BLaER1 treated with 17β-estradiol and CSF1 and Interleukin-3, amounts not matched to agents 10 nM and 100 nM (cell line): ENCODE measurements at regions not wholly inside any gene's neighbourhood (a gene's known extent, or its start where the extent isn't known, plus 50 kb on each side); places are given as distances from the start of the nearest gene placed in this dataset.
A peak's percentile ranks its signal among the peaks of the same experiment; 100 is the strongest.
"Not testable (repeated sequence)": the region's sequence is repeated elsewhere in the genome, so short reads cannot be mapped to it uniquely, and the experiment has no call there.

Experiments used
- H3K27ac ChIP-seq, 11 experiments: shearing (Covaris generic); formaldehyde crosslinking; 2 replicates each; pipeline ENCODE4 v1.8.1; 2022
- H3K27me3 ChIP-seq, 11 experiments: shearing (Covaris generic); formaldehyde crosslinking; 2 replicates each; pipeline ENCODE4 v1.8.1; 2022
- H3K36me3 ChIP-seq, 11 experiments: shearing (Covaris generic); formaldehyde crosslinking; 2 replicates each; pipeline ENCODE4 v1.8.1; 2022
- H3K4me1 ChIP-seq, 10 experiments: shearing (Covaris generic); formaldehyde crosslinking; 2 replicates each; pipeline ENCODE4 v1.8.1; 2022
- H3K4me2 ChIP-seq, 11 experiments: shearing (Covaris generic); formaldehyde crosslinking; 2 replicates each; pipeline ENCODE4 v1.8.1; 2022
- H3K4me3 ChIP-seq, 10 experiments: shearing (Covaris generic); formaldehyde crosslinking; 2 replicates each; pipeline ENCODE4 v1.8.1; 2022
- H3K9ac ChIP-seq, 11 experiments: shearing (Covaris generic); formaldehyde crosslinking; 2 replicates each; pipeline ENCODE4 v1.8.1; 2022
- H3K9me3 ChIP-seq, 11 experiments: shearing (Covaris generic); formaldehyde crosslinking; replicated peaks in 1 of 11; 2 replicates each; pipeline ENCODE4 v1.8.1; 2022
- H4K20me1 ChIP-seq, 11 experiments: shearing (Covaris generic); formaldehyde crosslinking; 2 replicates each; pipeline ENCODE4 v1.8.1; 2022
- Cebpa-rat ChIP-seq, 11 experiments: shearing (Covaris generic); IDR thresholded peaks; 2 replicates each; pipeline ENCODE4 v1.8.1; 2022

DNA sequence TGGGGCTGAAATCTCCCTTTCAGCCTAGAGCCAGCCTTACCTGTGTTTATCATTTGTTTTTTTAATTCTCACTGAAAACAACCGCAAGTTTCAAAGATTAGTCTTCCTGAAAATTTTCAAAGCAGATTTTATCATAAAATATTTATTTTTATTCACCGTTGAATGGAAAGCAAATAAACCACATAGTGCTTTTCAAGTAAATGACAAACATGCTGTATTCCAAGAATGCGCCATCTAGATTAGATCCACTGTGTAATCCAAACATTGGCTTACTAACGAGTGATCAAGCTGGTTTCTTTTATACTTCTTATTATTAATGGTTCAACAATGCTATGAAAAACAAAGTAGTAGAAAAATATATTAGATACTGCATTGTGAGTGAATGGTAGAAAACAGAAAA, 1176.2 kb upstream of the IGFBP7 start:
- no peaks in the 10 kb centered on the region for H3K9me3 ChIP-seq
- no peak overlapping the region for H3K4me3 ChIP-seq
- no peak overlapping the region for H3K27ac ChIP-seq
- no peaks in the 10 kb centered on the region for H3K4me1 ChIP-seq
- no peak overlapping the region for H3K9ac ChIP-seq
- H3K27me3 ChIP-seq = no peaks in the 10 kb centered on the region
- H3K36me3 ChIP-seq = no peaks in the 10 kb centered on the region
- no peaks in the 10 kb centered on the region; a peak in 1 of 22 replicates for H4K20me1 ChIP-seq
- no peak for TF ChIP-seq Cebpa-rat (IDR thresholded peaks at IDR 0.05)
- no peak overlapping the region for H3K4me2 ChIP-seq

DNA sequence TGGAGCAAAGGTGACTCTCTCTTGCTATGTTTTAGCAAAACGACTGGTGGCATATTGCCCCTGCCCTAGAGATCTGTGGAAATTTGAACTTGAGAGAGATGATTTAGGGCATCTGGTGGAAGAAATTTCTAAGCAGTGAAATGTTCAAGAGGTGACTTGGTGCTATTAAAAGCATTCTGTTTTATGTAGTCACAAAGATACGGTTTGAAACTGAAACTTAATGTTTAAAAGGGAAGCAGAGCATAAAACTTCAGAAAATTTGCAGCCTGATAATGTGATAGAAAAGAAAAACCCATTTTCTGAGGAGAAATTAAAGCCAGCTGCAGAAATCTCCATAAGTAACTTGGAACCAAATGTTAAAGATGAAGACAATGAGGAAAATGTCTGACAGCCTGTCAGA, 1170.7 kb upstream of the IGFBP7 start:
- not testable (repeated sequence) for H3K27ac ChIP-seq, H3K4me1 ChIP-seq, H3K36me3 ChIP-seq, H3K27me3 ChIP-seq, H3K4me2 ChIP-seq, H4K20me1 ChIP-seq, H3K9me3 ChIP-seq, H3K9ac ChIP-seq, H3K4me3 ChIP-seq

DNA sequence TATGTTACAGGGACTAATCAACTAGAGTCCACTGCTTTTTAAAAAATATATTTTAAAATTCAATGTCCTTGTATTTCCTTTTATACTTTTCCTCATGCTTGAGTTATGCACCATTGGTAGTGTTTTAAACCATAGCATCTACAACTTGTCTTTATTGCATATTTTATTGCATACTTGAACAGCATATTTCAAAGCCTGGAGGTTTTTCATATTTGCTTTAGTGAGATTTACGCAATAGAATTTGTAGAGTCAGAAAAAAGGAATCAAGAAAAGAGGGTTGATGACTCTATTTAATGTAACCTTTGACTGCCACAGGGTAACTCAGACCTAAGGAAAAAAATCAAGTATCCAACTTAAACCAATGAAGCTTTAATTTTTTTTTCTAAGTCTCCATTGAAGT, 1165.7 kb upstream of the IGFBP7 start:
- Histone ChIP-seq H3K27me3 (no peaks in the 10 kb centered on the region), H3K27ac (no peak overlapping the region), H3K36me3 (no peaks in the 10 kb centered on the region), H3K9ac (no peak overlapping the region), H3K4me2 (no peak overlapping the region), H3K4me1 (no peaks in the 10 kb centered on the region), H3K4me3 (no peak overlapping the region), H4K20me1 (no peaks in the 10 kb centered on the region), H3K9me3 (peaks cover 2 to 7% (median 4%) of the 10 kb centered on the region in 11 experiments; a peak in 17 of 22 replicates)
- no peak for TF ChIP-seq Cebpa-rat (IDR thresholded peaks at IDR 0.05)

DNA sequence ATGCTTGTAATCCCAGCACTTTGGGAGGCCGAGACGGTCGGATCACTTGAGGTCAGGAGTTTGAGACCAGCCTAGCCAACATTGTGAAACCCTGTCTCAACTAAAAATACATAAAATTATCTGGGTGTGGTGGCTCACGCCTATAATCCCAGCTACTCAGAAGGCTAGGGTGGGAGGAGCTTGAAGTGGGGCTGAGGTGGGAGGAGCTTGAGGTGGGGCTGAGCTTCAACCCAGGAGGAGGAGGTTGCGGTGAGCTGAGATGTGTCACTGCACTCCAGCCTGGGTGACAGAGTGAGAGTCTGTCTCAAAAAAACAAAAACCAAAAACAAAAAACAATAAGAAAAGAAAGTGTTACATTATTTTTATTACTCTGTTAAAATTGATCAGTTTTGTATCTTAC, 1164.4 kb upstream of the IGFBP7 start:
- no peaks in the 10 kb centered on the region for H4K20me1 ChIP-seq
- no peak overlapping the region for H3K4me3 ChIP-seq
- no peak overlapping the region for H3K27ac ChIP-seq
- no peak for TF ChIP-seq Cebpa-rat (IDR thresholded peaks at IDR 0.05)
- H3K27me3 ChIP-seq = no peaks in the 10 kb centered on the region
- H3K9ac ChIP-seq = no peak overlapping the region
- H3K36me3 ChIP-seq = no peaks in the 10 kb centered on the region
- H3K4me2 ChIP-seq = no peak overlapping the region
- H3K9me3 ChIP-seq = peaks cover 14 to 20% (median 17%) of the 10 kb centered on the region in 11 experiments
- H3K4me1 ChIP-seq = no peaks in the 10 kb centered on the region

DNA sequence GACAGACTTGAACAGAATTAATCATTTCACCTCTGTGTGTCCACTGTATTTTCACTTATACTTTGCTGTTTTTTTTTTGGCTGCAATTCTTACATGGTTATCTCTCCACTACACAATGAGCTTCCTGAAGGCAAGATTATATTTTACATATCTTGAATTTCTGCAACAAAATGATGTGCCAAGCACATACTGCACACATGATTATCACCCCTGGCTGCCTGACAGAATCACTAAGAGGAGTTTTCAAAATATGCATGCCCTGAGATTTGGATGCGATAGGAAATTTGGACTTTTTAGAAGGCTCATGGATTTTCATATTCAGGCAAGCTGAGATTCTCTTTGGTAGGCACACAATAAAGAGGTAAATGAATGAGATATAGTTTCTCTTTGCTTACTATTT, 1162.1 kb upstream of the IGFBP7 start:
- no peak for TF ChIP-seq Cebpa-rat (IDR thresholded peaks at IDR 0.05)
- no peaks in the 10 kb centered on the region for H3K36me3 ChIP-seq

DNA sequence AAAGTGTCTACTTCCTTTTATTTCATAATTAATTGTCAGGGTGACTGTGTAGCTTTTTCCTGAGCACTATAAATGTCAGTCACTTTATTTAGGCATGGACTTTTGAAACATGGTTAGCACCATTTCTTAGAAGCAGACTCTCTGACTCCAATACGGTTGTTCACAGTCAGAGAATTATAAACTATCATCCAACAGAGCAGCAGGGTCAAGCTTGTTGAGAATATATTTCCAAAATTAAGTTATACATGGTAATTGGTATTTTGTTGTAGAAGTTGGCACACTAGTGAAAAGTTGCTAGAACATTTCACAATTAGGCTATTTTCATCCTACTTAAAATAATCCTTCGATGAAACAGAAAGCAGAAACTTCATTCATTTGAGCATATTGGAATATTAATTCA, 1155.5 kb upstream of the IGFBP7 start:
- H3K27me3 ChIP-seq = no peaks in the 10 kb centered on the region
- H3K9me3 ChIP-seq = peaks cover 11 to 19% (median 13%) of the 10 kb centered on the region in 11 experiments
- no peaks in the 10 kb centered on the region for H3K4me1 ChIP-seq
- no peak overlapping the region for H3K4me3 ChIP-seq
- no peak overlapping the region for H3K9ac ChIP-seq
- no peak overlapping the region for H3K4me2 ChIP-seq
- no peak for TF ChIP-seq Cebpa-rat (IDR thresholded peaks at IDR 0.05)
- H3K27ac ChIP-seq = no peak overlapping the region
- H4K20me1 ChIP-seq = no peaks in the 10 kb centered on the region
- H3K36me3 ChIP-seq = no peaks in the 10 kb centered on the region

More for the DNA sequence above, 1162.1 kb upstream of the IGFBP7 start:
- no peaks in the 10 kb centered on the region for H3K27me3 ChIP-seq
- peaks cover 14 to 22% (median 20%) of the 10 kb centered on the region in 11 experiments for H3K9me3 ChIP-seq
- no peak overlapping the region for H3K4me2 ChIP-seq
- H3K27ac ChIP-seq = no peak overlapping the region
- H3K4me3 ChIP-seq = no peak overlapping the region
- H3K9ac ChIP-seq = no peak overlapping the region
- no peaks in the 10 kb centered on the region for H3K4me1 ChIP-seq
- H4K20me1 ChIP-seq = no peaks in the 10 kb centered on the region

DNA sequence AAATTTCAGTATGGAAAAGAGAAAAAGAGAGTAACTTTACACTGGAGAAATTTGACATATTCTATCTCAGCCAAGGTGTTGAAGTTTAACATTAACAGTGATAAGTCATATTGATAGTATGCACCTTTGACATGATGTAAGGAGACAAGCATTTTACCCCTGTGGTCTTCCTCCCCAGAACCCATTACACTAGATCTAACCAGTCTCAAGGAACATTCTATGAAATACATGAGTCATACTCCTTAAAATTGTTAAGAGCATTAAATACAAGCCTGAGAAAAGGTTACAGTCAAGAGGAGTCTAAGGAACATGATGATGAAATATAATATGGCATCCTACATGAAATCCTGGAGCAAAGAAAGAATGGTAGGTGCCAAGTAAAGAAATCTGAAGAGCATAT, 1151.3 kb upstream of the IGFBP7 start:
- Histone ChIP-seq H3K4me2 (no peak overlapping the region), H3K4me1 (no peaks in the 10 kb centered on the region), H3K4me3 (no peak overlapping the region), H3K27me3 (no peaks in the 10 kb centered on the region), H3K9me3 (no peaks in the 10 kb centered on the region), H4K20me1 (no peaks in the 10 kb centered on the region), H3K36me3 (no peaks in the 10 kb centered on the region), H3K9ac (no peak overlapping the region), H3K27ac (no peak overlapping the region)
- TF ChIP-seq Cebpa-rat (IDR thresholded peaks at IDR 0.05) = no peak

DNA sequence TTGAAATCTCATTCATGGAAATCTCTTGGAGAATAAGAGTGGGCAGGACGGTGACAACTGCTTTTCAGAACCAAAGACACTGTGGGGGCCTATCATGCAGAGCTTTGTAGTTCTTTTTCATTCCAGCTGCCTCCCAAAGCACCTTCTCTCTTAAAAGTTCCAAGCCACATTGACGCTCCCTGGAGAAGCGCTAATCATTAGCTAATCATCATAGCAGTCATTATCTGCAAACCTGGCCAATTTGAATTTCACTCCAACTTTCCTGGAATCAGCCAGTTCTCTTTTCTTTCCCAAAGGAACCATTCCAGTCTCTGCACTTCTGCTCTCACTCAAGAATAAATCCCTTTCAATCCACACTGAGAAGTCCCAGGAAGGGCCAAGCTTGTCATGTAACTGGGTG, 1144.1 kb upstream of the IGFBP7 start:
- no peak overlapping the region for H3K9ac ChIP-seq
- TF ChIP-seq Cebpa-rat (IDR thresholded peaks at IDR 0.05) = no peak
- no peak overlapping the region for H3K4me2 ChIP-seq
- no peak overlapping the region for H3K4me3 ChIP-seq
- H3K36me3 ChIP-seq = no peaks in the 10 kb centered on the region
- no peaks in the 10 kb centered on the region for H3K27me3 ChIP-seq
- no peaks in the 10 kb centered on the region for H3K4me1 ChIP-seq
- H3K9me3 ChIP-seq = no peaks in the 10 kb centered on the region
- H4K20me1 ChIP-seq = no peaks in the 10 kb centered on the region
- no peak overlapping the region for H3K27ac ChIP-seq

DNA sequence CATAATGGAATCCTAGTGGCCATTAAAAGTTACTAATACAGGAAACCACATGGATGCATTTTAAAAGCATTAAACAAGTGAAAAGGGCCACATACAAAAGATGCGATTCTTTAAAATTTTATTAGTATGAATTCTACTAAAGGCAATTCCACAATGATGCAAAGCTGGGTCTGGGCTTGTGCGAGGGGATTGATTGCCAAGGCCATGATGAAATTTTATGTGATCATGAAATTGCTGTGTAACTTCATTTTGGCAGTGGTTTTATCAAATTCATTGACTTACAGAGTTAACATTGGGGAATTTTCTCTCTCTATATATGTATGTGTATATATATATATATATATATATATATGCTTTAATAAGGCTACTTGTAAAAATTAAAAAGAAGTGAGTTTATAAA, 1142.5 kb upstream of the IGFBP7 start:
- H3K27ac ChIP-seq = no peak overlapping the region
- no peak for TF ChIP-seq Cebpa-rat (IDR thresholded peaks at IDR 0.05)

DNA sequence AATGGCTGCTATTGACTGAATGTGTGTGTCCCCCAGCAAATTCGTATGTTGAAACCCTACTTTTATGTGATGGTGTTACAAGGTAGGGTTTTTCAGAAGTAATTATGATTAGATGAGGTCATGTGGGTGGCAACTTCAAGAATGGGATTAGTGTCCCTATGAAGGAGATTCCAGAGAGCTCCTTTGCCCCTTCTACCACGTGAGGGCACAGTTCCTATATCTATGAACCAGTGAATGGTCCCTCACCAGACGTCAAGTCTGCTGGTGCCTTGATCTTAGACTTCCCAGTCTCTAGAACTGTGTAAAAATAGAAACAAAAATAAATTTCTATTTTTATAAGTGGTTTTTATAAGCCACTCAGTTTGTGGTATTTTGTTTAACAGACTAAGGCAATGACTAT, 1137.6 kb upstream of the IGFBP7 start:
- Histone ChIP-seq H3K27ac (no peak overlapping the region), H3K4me3 (no peak overlapping the region)
- TF ChIP-seq Cebpa-rat (IDR thresholded peaks at IDR 0.05) = no peak

More for the DNA sequence above, 1142.5 kb upstream of the IGFBP7 start:
- no peak overlapping the region for H3K4me2 ChIP-seq
- no peaks in the 10 kb centered on the region for H3K36me3 ChIP-seq
- H3K27me3 ChIP-seq = no peaks in the 10 kb centered on the region
- H3K4me3 ChIP-seq = no peak overlapping the region
- H3K4me1 ChIP-seq = peaks cover 0 to 9% (median 0%) of the 10 kb centered on the region in 10 experiments; a peak in 3 of 20 replicates
- H3K9me3 ChIP-seq = no peaks in the 10 kb centered on the region
- H3K9ac ChIP-seq = no peak overlapping the region
- no peaks in the 10 kb centered on the region for H4K20me1 ChIP-seq

More for the DNA sequence above, 1137.6 kb upstream of the IGFBP7 start:
- Histone ChIP-seq H4K20me1 (no peaks in the 10 kb centered on the region), H3K4me2 (peak overlapping the region in 1 of 11 experiments; percentile 9; a peak in 1 of 22 replicates), H3K4me1 (peaks cover 0 to 9% (median 0%) of the 10 kb centered on the region in 10 experiments; a peak in 3 of 20 replicates), H3K27me3 (no peaks in the 10 kb centered on the region), H3K9ac (no peak overlapping the region), H3K9me3 (no peaks in the 10 kb centered on the region), H3K36me3 (no peaks in the 10 kb centered on the region)
